Skeletal muscle satellite cell (primary cell): ENCODE measurements at regions not wholly inside any gene's neighbourhood (a gene's known extent, or its start where the extent isn't known, plus 50 kb on each side); places are given as distances from the start of the nearest gene placed in this dataset.
A peak's percentile ranks its signal among the peaks of the same experiment; 100 is the strongest.

Experiments
- H3K27me3 ChIP-seq: 2 replicates; pipeline ENCODE4 v1.7.0; 2013; ENCODE audit warnings: low read length; ENCODE audit not compliant: control insufficient read depth, insufficient read depth
- H3K36me3 ChIP-seq: 2 replicates; pipeline ENCODE4 v1.7.0; 2013; ENCODE audit warnings: mild to moderate bottlenecking, control low read depth, low read length; ENCODE audit not compliant: insufficient read depth
- H3K4me1 ChIP-seq: 2 replicates; pipeline ENCODE4 v1.7.0; 2013; ENCODE audit warnings: low read length; ENCODE audit not compliant: control insufficient read depth, insufficient read depth
- H3K4me2 ChIP-seq: 2 replicates; pipeline ENCODE4 v1.7.0; 2013; ENCODE audit warnings: mild to moderate bottlenecking, low read length
- H3K4me3 ChIP-seq: 2 replicates; pipeline ENCODE4 v1.7.0; 2013; ENCODE audit warnings: low read length
- H3K9ac ChIP-seq: 2 replicates; pipeline ENCODE4 v1.7.0; 2013; ENCODE audit warnings: mild to moderate bottlenecking, low read depth, low read length, moderate library complexity
- H3K9me3 ChIP-seq: replicated peaks from 2 replicates; pipeline ENCODE4 v1.7.0; 2013; ENCODE audit warnings: mild to moderate bottlenecking, control low read depth, low read length

- Histone ChIP-seq H3K4me2 (no peak overlapping the region), H3K27me3 (no peaks in the 10 kb centered on the region), H3K4me3 (no peak overlapping the region), H3K9ac (no peak overlapping the region), H3K36me3 (no peaks in the 10 kb centered on the region), H3K9me3 (peaks cover 4% of the 10 kb centered on the region), H3K4me1 (no peaks in the 10 kb centered on the region)
These were observed 184.5 kb downstream of the SPRY1 start for GRCh38 chr4:123580981-123581664.

DNA sequence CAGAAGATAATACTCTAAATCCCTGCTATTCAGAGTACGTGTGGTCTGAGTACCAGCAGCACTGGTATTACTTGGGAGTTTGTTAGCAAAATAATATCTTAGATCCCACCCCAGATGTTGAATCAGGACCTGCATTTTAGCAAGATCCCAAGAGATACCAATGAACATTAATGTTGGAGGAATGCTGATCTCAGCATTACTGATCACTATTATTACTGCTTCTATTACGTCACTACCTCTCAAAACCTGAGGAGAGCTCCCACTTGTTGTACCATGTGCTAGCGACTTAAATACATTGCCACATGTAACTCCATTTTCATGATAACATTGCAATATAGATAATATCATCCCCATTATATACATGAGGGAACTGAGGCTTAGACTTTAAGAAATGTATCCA, 185.2 kb downstream of the SPRY1 start:
- Histone ChIP-seq H3K4me2 (no peak overlapping the region), H3K36me3 (no peaks in the 10 kb centered on the region), H3K9ac (no peak overlapping the region), H3K4me1 (no peaks in the 10 kb centered on the region), H3K27me3 (no peaks in the 10 kb centered on the region), H3K4me3 (no peak overlapping the region), H3K9me3 (peaks cover 4% of the 10 kb centered on the region)

DNA sequence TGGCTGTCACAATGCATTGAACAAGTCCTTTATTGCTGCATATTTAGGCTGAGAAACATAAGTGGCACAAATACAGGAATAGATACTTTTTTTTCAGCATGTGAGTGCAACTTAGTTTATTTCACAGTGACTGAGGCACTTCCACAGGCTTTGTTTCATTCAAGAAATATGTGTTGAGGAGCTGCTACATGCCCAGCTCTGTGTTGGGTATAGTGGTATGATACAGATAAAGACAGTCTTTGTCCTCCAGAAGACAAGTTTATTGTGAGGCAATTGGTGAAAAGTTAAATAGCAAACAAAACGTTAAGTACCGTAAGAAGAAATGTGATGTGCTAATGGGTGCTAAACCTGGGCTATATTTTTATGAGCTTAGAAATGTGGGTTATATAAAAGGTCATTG, 186.4 kb downstream of the SPRY1 start:
- no peaks in the 10 kb centered on the region for H3K27me3 ChIP-seq

GRCh38 chr4:123585111-123585510, 188.5 kb downstream of the SPRY1 start:
- no peaks in the 10 kb centered on the region for H3K36me3 ChIP-seq
- no peak overlapping the region for H3K9ac ChIP-seq
- H3K9me3 ChIP-seq = peaks cover 4% of the 10 kb centered on the region
- peaks cover 19% of the 10 kb centered on the region for H3K4me1 ChIP-seq
- H3K4me2 ChIP-seq = no peak overlapping the region
- no peak overlapping the region for H3K4me3 ChIP-seq
- H3K27me3 ChIP-seq = no peaks in the 10 kb centered on the region

More for the DNA sequence above, 186.4 kb downstream of the SPRY1 start:
- Histone ChIP-seq H3K4me2 (no peak overlapping the region), H3K4me3 (no peak overlapping the region), H3K36me3 (no peaks in the 10 kb centered on the region), H3K9me3 (peaks cover 4% of the 10 kb centered on the region), H3K9ac (no peak overlapping the region), H3K4me1 (peaks cover 6% of the 10 kb centered on the region)

DNA sequence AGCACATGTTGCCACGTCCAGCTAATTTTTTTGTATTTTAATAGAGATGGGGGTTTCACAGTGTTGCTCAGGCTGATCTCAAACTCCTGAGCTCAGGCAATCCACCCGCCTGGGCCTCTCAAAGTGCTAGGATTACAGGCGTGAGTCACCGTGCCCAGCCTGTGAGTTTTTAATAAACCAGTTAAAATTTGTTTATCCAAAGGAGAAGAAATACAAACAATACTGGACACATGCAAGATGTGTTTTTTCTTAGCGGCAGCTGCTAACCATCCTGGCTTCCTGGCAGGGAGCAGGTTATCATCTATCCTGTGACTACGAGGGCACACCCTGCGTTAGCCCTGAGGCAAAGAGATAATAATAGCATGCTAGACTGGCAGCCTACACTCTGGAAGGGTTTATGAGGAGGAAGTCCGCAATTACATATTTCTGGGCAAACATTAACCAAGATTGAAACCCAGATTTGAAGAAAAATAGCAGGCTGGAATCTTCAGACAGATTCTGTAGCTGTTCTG, 191.4 kb downstream of the SPRY1 start:
- Histone ChIP-seq H3K4me2 (peak overlapping the region; percentile 61), H3K27me3 (no peaks in the 10 kb centered on the region), H3K9ac (peak overlapping the region; percentile 22), H3K4me1 (peaks cover 19% of the 10 kb centered on the region), H3K4me3 (peak overlapping the region; percentile 0), H3K9me3 (no peaks in the 10 kb centered on the region), H3K36me3 (no peaks in the 10 kb centered on the region)

DNA sequence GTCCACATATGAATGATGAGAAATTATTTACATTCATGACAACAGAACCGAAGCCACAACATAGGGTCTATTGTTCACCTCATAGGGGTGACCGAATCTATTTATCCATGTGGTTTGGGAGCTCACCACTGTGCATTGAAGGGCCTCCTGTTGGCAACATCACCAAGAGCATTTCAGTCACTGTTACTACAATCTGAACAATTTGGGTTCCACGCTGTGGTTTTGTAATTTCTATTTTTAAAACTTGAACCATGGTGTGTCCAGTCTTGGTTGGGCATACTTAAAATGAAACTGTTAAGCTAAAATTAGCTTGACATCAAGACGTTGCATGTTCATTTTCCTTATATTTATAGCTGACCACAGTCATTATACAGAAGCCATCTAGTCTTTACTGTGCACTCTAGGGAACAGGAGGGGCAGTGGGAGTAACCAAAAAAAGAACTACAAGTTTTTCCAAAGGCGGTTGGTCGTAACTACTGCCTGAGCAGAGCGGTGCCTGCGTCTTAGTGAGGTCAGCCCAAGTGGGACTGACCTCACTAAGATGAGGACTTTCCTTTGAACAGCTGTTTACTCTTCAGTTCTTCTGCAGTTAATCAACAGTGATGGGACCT, 192.1 kb downstream of the SPRY1 start:
- no peaks in the 10 kb centered on the region for H3K9me3 ChIP-seq
- peaks cover 19% of the 10 kb centered on the region for H3K4me1 ChIP-seq
- H3K4me3 ChIP-seq = no peak overlapping the region
- H3K9ac ChIP-seq = peak overlapping the region; percentile 22
- no peaks in the 10 kb centered on the region for H3K36me3 ChIP-seq
- no peaks in the 10 kb centered on the region for H3K27me3 ChIP-seq
- H3K4me2 ChIP-seq = peak overlapping the region; percentile 61

DNA sequence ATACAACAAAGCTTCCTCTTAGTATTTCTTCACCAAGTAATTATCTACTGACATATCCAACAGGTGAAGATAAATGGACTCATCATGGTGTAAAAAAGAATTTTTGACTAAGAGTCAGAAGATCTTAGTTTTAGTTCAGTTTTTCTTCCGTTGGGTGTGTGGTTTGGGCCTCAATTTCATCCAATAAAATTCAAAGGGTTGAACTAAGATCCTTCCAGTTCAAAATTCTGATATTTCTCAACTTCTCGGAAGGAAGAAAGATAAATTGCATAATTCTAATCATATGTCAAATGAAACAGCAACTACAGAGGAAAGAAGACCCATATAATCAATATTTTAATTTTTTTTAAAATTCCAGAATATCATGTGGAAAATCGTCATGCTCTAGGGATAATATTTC, 192.7 kb downstream of the SPRY1 start:
- Histone ChIP-seq H3K9ac (no peak overlapping the region), H3K9me3 (no peaks in the 10 kb centered on the region), H3K4me1 (peaks cover 19% of the 10 kb centered on the region), H3K27me3 (no peaks in the 10 kb centered on the region), H3K4me2 (no peak overlapping the region), H3K36me3 (no peaks in the 10 kb centered on the region), H3K4me3 (no peak overlapping the region)

DNA sequence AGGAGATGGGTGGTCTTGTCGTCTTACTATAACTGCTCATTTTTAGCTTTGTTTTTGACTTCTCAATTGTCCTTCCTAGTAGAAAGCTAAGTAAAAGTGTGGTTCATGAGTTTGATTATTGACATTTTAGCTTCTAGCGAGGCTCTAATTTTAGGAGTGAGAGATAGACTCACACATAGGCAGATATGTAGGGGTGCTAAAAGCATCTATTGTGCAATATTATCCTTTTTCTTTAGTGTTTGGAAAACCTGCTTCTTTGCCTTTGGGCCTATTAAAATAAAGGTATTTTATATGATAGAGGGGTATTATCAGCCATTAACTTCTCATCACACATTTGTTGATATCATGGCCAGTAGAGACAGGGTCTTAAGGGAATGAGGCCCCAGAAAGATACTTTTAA, 195.3 kb downstream of the SPRY1 start:
- no peaks in the 10 kb centered on the region for H3K9me3 ChIP-seq
- no peak overlapping the region for H3K4me2 ChIP-seq
- peaks cover 19% of the 10 kb centered on the region for H3K4me1 ChIP-seq
- no peak overlapping the region for H3K4me3 ChIP-seq
- no peaks in the 10 kb centered on the region for H3K27me3 ChIP-seq
- H3K36me3 ChIP-seq = no peaks in the 10 kb centered on the region
- H3K9ac ChIP-seq = no peak overlapping the region

DNA sequence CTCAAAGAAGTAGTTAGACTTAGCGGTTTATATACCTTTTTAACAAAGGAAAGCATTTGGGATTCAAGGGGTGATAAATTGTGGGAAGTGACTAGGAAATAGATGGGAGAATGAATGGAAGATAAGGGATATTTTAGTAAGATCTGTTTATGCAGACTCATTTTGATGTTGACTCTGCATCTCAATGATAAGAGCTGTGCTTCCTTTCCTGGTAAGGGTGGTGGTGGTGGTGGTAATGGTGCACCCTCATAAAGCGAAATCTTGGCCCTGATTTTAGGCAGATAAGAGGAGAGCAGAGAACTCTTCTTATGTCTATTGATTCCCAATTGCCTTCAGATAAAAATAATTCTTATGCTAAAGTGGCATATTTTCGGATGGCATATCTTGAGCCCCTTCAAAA, 197.1 kb downstream of the SPRY1 start:
- H3K9me3 ChIP-seq = no peaks in the 10 kb centered on the region
- H3K36me3 ChIP-seq = no peaks in the 10 kb centered on the region
- H3K4me3 ChIP-seq = no peak overlapping the region
- H3K4me2 ChIP-seq = no peak overlapping the region
- H3K9ac ChIP-seq = no peak overlapping the region
- no peaks in the 10 kb centered on the region for H3K27me3 ChIP-seq
- peaks cover 6% of the 10 kb centered on the region for H3K4me1 ChIP-seq

DNA sequence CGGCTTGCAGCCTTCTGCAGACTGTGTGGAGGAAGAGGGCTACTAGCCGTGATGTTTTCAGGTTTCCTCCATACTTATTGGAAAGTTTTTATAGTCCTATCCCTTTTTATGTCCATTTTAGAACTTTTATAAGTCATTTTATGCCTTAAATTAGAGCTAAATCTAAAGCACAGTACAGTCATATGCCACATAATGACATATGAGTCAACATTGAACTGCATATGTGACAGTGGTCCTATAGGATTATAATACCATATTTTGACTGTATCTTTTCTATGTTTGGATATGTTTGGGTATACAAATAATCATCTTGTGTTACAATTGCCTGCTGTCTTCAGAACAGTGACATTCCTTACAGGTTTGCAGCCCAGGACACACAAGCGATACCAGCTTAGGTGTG, 200.2 kb downstream of the SPRY1 start:
- H3K4me2 ChIP-seq = no peak overlapping the region
- H3K4me3 ChIP-seq = no peak overlapping the region
- no peaks in the 10 kb centered on the region for H3K27me3 ChIP-seq
- H3K9ac ChIP-seq = no peak overlapping the region
- peaks cover 6% of the 10 kb centered on the region for H3K4me1 ChIP-seq
- H3K9me3 ChIP-seq = no peaks in the 10 kb centered on the region
- no peaks in the 10 kb centered on the region for H3K36me3 ChIP-seq

DNA sequence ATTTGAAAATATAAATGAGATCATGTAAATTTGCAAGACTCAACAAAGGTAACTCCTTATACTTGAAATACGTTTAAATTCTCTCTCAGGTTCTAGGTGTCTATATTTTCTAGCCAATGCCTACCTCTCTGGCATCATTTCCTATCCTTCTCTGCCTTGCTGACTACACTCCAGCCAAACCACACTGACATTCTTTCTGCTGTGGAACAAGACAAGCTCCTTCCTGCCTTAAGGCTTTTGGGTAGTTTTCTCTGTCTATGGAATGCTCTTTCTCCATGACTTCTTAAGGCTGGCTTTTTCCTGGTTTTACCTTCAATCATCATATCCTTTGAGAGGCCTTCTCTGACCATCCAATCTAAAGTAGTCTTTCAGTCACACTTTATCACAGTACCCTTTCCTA, 201.0 kb downstream of the SPRY1 start:
- H3K4me1 ChIP-seq = peaks cover 6% of the 10 kb centered on the region
- no peak overlapping the region for H3K4me3 ChIP-seq
- H3K9me3 ChIP-seq = no peaks in the 10 kb centered on the region
- no peaks in the 10 kb centered on the region for H3K27me3 ChIP-seq
- H3K4me2 ChIP-seq = no peak overlapping the region
- no peak overlapping the region for H3K9ac ChIP-seq
- H3K36me3 ChIP-seq = no peaks in the 10 kb centered on the region

- Histone ChIP-seq H3K36me3 (no peaks in the 10 kb centered on the region), H3K4me3 (no peak overlapping the region), H3K4me1 (peaks cover 8% of the 10 kb centered on the region), H3K9ac (no peak overlapping the region), H3K9me3 (no peaks in the 10 kb centered on the region), H3K4me2 (no peak overlapping the region), H3K27me3 (no peaks in the 10 kb centered on the region)
These were observed 201.7 kb downstream of the SPRY1 start for GRCh38 chr4:123598331-123598730.
